DMS153 (cell line): ENCODE measurements at regions not wholly inside any gene's neighbourhood (a gene's known extent, or its start where the extent isn't known, plus 50 kb on each side); places are given as distances from the start of the nearest gene placed in this dataset.

Experiments used
- DNase-seq: peaks from one replicate; lab custom pipeline; 2025; lab: John Stamatoyannopoulos, UW

DNA sequence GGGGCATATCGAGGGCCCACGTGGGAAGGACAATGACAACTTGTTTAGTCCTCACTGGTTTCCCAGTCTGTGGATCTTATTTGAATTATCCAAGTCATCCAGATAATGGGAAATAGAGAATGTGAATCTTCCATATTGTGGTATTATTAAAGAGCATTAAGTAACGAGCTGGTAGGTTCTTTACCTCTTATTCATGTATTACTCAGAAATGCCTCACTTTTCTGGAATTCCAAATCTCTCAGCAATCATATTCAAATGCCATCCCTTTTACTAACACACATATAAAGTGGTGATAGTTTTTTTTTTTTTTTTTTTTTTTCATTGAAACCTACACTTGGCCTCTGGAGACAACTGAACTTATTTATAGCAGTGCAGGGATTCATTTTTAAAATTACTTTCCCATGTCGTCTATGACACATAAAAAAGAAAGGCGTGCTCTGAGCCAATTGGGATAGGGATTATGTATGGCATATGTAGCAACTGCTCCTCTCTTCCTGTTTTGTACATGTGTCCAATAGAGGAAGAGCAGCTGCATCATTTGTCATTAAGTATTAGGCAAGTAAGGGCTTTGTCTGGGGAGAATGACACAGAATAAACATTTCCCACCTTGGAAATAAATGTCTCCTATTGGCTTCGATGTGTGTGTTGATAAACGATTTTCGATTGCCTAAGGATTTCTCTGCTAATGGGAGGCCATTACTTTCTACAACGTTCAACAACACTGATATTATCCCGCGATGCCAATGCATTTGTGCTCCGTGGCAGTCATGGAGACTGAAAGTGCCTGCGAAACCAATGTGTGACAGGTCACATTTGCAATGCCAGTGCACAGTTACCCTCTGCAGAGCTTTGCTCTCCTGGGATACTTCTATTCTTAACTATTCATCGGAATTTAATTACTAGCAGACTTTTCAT, 78.6 kb upstream of the IFNG-AS1 start:
- no peak for DNase-seq

DNA sequence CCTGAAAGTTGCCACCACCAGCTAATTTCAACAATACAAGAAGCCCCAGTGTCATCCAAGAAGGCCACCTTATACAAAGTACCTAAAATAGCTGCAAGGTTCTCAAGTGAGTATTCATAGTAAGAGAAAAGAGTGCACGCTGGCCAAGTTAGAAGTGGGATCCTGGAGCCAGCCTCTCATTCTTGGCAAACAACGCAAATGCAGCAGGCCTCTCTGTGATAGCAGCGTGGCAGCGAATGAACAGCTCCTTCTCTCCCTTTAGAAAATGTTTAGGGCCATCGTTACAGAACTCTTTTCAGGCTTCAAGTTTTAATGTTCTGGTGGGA, 78.0 kb upstream of the IFNG-AS1 start:
- no peak for DNase-seq

DNA sequence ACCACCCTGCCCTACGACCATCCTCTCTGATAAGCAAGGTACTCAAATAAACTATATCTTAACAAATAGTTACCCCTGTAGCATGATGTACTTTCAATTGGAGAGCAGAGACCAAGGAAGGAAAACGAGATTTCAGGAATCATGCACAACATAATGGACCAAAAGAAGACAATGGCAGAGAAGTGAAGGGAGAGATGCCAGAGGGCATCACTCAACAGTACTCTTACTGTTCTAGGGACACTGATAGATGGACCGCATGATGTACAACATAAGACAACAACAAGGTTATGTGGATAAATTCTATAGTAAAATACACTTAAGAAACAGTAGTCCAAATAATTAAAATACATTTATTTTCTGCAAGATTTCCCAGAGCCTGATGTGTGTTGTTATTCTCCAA, 77.5 kb upstream of the IFNG-AS1 start:
- DNase-seq, result no peak

DNA sequence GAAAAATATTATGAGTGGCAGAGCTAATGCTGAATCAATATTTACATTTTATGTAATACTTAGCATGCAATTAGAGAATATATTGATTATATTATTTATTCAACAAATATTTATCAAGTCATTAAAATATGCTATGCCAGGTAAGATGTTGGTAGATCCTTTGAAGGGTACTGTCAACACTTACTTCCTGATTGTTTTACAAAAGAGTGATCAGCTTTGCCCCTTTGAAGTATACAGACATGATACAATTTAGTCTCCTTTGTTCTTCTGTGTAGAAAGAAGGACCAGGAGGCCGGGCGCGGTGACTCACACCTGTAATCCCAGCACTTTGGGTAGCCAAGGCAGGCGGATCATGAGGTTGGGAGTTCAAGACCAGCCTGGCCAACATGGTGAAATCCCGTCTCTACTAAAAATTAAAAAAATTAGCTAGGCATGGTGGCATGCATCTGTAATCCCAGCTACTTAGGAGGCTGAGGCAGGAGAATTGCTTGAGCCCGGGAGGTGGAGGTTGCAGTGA, 73.9 kb upstream of the IFNG-AS1 start:
- DNase-seq, result peak; percentile 27

DNA sequence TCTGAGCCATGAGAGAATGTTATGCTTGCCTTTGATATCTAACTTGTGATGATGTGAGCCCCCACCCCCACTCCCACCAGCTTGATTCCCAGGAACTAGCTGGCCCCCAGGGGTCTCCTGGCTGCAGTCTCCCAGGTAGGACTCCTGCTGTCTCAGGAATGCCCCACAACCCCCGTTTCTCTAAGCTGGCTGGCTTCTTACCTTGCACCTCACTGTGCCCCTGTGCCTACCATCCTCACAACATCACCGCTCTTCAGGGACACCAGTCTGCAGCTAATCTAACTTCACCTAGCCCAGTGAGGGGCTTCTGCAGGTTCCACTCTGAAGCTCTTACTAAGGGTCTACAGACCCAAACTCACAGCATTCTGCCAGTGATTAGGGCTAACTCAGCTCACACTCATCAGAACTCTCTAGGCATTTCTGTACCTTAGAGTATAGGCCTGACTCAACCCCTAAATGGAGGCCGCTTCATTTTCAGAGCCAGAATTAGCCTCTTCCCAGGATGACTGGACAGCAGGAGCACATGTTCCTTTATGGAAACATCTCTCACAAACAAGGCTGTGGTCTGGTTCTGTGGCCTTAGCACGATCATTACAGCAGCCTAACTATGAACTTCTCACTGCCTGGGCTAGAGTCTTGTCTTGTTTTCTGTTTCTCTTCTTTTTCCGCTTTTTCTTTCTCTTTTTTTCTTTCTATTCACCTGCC, 72.8 kb upstream of the IFNG-AS1 start:
- no peak for DNase-seq

DNA sequence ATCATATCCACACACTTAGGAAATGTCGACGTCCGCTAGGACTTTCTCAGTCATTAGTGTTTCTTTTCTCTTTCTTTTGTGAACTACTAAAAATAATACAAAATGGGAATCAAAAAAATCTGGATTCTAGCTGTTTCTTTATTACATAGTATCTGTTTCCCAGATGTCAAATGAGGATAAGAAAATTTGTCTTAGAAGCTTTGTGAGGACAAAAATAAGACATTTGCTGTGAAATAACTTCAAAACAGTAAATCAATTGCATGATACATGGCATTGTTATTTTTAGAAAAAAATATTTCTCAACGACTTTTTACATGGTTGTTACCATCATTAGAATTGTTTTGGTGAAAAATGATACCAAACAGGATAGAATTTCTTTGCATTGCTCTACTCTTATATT, 71.4 kb upstream of the IFNG-AS1 start:
- no peak for DNase-seq

DNA sequence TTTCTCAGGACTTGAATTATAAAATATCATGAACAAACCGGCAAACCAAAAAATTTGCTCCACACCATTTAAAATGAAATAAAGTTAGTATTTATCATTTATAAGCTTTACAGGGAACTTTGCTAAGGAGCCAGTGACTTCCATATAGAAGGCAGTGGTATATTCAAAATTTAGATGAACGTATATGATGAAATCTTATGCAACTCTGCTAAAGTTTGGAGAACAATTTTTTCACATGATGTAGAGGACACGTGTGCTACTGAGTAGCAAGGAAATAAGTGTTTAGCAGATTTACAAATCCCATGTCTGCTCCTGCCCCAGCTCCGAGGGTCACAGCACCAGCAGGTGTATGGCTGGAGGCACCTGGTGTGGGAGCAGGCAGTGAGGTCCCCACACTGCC, 70.8 kb upstream of the IFNG-AS1 start:
- no peak for DNase-seq

DNA sequence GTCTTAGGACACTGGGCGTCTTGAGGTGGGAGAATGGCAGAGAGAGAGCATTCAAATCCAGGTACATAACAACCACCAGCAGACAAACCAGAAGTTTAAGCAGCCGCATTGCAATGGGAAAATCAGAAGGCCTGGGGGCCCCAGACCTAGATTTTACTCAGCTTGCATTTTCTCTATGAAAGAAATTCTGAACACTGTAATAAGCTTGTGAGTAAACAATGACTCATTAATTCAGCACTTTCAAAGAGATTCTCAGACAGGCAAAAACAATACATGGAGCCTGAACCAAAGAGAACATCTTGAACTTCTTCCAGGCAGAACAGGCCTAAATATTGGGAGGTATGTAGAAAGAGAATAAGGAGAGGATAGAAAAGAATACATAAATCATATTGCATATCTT, 69.8 kb upstream of the IFNG-AS1 start:
- no peak for DNase-seq

DNA sequence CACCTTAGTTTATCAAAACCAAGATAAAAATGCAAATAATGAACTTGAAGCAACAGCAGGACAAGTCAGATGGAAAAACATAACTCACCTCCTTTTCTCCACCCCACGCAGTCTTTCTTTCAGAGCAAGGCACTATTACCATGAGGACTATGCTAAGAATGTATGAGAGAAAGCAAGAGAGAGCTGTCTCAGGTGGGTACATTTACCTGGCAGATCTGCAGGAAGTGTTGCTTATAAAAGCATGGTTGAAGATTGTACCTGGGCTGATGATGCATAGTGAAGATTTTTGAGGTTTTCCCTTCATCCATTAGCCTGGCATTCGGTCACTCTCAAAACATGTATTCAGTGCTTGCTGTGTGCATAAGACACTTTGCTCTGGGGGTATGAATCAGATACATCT, 68.8 kb upstream of the IFNG-AS1 start:
- DNase-seq, result no peak

DNA sequence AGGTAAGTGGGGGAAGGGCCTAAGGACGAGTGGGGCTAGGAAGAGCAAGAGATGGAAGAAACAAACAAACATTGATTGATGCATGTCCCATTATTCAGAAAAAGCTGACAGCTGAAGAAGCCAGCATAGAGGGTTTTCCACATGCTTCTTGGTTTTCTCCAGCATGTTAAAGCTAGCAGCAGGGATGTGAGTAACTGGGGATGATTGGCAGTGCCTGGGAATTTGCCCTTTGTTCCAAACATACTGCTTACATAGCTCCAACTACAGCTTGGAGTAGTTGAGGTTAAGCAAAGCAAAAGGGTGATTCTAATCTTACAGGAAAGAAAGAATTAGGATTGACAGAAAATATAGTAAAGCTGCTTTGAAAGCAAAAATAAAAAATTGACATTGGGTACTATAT, 68.0 kb upstream of the IFNG-AS1 start:
- no peak for DNase-seq

DNA sequence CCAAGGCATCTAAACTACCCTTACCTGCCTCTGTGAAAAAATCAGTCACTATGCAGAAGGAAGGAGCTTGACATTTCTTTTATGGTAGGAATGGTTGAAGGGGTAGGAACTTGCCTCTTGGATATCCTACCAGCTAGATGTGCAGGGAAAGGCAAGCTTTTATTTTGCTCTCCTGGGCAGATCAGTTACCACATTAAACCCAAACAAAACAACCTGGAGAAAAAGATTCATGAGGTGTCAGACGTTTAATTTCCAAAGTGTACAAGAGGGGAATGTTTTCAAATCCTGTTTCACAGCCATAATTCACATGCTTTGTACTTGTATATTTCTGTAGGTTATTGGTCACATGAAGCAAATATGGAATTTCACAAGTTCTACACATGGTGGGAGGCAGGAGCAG, 67.0 kb upstream of the IFNG-AS1 start:
- no peak for DNase-seq

DNA sequence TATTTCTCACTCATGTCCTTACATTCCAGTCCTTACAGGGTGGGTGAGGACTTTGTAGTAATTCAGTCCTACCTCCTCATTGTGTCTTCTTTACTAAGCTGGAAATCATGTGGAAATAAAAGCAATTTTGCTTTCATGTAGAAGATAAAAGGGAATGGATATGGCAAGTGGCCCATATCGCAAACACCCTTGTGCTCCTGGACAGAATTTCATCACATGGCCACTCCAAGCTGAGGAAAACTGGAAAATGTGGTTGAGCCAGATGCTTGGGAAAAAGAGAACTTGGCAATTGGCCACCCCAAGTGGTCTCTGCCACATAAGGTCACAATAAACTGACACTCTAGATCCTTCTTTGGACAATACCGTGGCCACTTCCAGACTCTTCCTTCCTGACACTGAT, 64.2 kb upstream of the IFNG-AS1 start:
- DNase-seq, result no peak

DNA sequence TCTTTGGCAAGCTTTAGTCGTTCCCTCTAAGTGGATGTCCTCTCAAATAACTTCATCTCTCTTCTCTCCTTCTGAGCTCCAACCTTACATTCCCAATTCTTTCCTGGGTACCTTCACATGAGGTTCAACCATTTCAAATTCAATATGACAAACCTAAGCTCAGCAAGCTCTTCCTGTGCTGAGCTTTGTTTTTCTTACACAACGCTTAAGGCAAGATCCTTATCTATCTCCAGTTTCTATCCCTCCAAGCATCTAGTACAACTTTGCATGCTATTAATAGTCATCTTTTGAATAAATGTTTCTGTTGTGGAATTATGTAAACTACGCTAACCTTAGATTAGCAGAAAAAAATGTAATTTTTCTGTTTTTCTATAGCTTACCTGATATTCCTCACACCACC, 63.7 kb upstream of the IFNG-AS1 start:
- DNase-seq, result no peak

DNA sequence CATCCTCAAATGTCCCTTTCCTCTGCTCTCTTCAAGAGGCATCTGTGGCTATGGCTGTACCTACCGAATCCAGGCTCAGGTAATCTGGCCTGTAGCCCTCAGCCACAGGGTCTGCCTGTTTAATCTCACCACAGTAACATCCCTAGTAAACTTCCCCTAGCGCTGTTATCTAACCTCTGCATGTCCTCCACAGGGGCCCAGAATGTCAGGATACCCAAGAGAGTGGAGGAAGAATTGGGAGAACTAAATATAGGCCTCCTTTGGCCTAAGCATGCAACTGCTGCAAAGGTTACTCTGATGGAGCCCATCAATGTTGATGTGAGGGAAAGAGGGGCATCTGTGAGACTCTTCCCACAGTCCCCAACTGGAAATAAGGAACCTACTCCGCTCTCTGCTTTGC, 63.2 kb upstream of the IFNG-AS1 start:
- DNase-seq, result no peak

DNA sequence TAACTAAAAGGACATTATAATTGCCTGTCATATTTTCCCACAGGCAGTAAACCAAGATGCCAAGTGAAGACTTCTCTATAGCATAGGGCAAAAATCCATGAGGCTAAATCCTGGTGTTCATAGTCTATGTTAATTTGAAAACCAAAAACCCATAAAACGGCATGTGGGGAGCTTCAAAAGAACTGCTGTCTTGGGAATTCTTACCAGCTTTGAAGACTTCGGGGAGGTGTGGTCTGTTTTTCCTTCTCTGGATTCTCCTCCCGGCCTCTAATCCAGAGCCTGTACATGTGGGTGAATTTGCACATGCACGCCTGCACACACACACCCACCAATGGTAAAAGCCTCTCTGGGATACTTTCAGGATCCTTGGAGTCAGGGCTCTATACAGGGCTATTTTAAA, 61.9 kb upstream of the IFNG-AS1 start:
- no peak for DNase-seq

DNA sequence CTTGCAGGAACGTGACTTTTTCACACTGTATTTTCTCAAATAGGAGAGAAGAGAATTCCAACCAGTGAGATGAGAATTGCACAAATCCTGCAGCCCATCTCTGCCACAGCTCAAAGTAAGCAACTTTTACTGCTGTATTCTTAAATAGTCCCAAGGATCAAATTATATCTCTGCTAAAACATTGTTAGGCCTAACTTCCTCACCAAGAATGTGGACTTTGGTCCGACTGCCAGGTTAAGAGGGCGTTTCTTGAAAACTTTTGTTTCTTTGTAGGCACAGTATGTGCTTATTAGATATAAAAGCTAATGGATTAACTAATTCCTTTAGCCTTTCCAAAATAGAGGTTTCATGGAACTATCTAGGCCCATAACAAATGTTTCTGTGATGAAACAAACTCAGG, 61.4 kb upstream of the IFNG-AS1 start:
- DNase-seq, result no peak

DNA sequence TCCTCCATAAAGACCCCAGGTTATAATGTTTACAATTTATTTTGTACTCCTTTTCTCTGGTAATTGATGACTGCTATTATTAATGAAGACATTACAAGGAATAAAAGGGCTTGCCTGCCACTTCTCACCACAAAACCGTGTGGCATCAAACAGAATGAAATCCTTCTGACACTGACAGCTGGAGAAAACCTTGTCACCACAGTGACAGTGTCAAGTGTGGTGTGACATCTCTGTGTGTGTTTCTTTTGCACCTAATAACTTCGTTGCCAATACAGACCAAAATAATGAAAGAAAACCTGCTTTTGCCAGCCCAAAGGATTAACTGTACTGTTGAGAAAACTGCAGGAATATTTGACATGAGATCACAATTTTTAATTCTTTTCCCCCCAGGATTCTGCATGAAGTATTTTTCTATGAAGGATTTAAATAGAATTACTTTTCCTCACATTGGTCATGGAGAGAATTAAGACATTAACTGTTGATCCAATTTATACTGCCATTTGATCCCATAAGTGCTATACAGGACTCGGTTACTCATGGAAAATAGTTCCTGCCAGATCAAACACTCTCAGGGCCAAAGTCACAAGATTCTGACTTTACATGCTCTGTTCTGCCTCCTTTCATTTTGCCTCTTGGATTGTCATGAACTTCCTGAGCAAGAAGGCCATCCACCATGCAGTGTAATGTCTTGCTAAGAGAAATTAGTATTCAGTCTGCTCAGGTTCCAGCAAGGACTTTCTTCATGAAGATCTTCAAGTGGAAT, 60.4 kb upstream of the IFNG-AS1 start:
- no peak for DNase-seq

DNA sequence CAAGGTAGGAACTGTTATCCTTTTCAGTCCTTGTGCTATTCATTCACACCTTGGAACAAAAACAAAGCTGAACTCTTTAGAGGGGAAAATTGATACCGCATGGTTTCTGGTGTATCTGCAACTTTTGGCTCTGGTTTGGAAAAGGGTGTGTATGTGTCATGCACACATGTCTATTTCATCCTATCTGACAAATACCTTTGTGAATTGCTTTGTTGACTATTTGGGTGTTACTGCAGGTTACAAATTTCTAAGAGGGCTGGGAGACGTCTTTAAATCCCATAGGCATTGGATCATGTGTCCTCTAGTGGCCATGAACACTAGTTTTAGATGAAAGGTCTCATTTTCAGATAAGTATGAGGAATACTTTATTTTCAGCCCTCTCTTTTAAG, 59.9 kb upstream of the IFNG-AS1 start:
- DNase-seq, result no peak

DNA sequence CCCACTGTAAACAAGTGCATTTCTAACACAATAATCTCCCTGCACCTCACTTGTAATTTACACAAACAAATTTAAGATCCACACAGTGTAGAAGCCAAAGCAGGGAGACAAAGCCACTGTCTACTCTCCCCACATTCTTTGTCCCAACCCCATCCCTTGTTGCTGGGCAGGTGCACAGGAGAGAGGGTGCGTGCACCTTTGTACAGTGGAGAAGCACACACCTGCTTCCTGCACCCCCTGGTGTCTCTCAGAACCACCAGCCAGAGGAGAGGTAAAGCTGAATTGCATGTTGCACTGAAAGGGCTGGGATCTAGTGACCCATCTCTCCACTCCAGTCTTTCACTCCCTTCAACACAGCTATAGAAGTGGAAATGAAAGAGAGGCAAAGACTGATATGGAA, 51.4 kb upstream of the IFNG-AS1 start:
- DNase-seq, result peak; percentile 42
